MG63 (cell line): ENCODE measurements at regions not wholly inside any gene's neighbourhood (a gene's known extent, or its start where the extent isn't known, plus 50 kb on each side); places are given as distances from the start of the nearest gene placed in this dataset.
"Not testable (repeated sequence)": the region's sequence is repeated elsewhere in the genome, so short reads cannot be mapped to it uniquely, and the experiment has no call there.

Experiments used
- DNase-seq: peaks from one replicate; pipeline ENCODE4 v3.0.0-alpha.2; 2020
- H3K27me3 ChIP-seq: fragments of 250-450 bp; sonication (Bioruptor Pico); 2 replicates; pipeline ENCODE4 v1.5.1; 2020; ENCODE audit warnings: mild to moderate bottlenecking, moderate library complexity
- H3K36me3 ChIP-seq: fragments of 250-450 bp; sonication (Bioruptor Pico); 2 replicates; pipeline ENCODE4 v1.5.1; 2020; ENCODE audit warnings: mild to moderate bottlenecking, moderate library complexity
- H3K4me3 ChIP-seq: fragments of 250-450 bp; sonication (Bioruptor Pico); 2 replicates; pipeline ENCODE4 v1.5.1; 2020; ENCODE audit warnings: mild to moderate bottlenecking, moderate library complexity
- H3K9me3 ChIP-seq: fragments of 250-450 bp; sonication (Bioruptor Pico); 2 replicates; pipeline ENCODE4 v1.5.1; 2020; ENCODE audit warnings: mild to moderate bottlenecking, moderate library complexity

DNA sequence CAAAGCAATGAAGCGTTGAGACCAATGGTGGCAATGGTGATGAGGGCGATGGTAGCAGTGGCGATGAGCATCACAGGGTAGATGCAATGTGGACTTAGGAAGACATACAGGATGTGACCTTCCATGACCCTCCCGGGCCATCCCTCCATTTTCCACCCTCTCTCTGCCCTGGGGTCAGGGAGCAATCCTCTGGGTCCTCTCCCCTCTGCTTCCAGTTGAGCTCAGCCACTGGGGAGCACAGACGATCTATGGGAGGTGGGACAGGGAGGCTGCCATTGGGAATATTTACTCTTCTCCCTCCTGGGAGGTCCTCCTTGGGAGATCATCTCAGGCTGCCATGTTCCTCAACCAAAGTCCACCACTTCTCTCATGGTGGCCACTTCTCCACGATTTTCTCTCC lies 260.7 kb upstream of the FOXF1 start:
- DNase-seq: no peak
- H3K4me3 ChIP-seq: no peak overlapping the region
- H3K36me3 ChIP-seq: no peaks in the 10 kb centered on the region
- H3K27me3 ChIP-seq: no peaks in the 10 kb centered on the region; the same call in 1 of the 2 replicates
- peaks cover 8% of the 10 kb centered on the region for H3K9me3 ChIP-seq

DNA sequence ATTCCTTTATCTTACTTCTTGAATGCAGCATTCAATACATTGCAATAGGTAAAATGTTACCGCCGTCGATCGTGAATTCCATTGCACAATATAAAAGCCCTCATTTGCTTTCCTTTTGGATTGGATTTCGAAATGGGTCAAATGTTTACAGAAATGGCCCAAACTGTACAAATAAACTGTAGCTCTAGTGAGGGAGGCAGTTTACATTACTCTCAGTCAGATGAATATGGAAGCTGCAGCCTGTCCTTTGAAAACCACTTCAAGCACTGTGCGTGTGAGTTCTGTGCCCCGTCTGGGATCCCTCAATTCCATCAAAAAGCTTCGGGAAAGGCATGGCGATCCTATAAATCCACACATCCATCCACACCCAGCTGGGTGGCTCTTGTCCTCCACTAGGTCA lies 258.6 kb upstream of the FOXF1 start:
- H3K36me3 ChIP-seq: no peaks in the 10 kb centered on the region
- no peak overlapping the region for H3K4me3 ChIP-seq
- no peak for DNase-seq
- no peaks in the 10 kb centered on the region; the same call in 1 of the 2 replicates for H3K27me3 ChIP-seq
- H3K9me3 ChIP-seq: peaks cover 23% of the 10 kb centered on the region

- no peak overlapping the region for H3K4me3 ChIP-seq
- peak; percentile 55 for DNase-seq
- peaks cover 23% of the 10 kb centered on the region for H3K9me3 ChIP-seq
- H3K36me3 ChIP-seq: no peaks in the 10 kb centered on the region
- no peaks in the 10 kb centered on the region; the same call in 1 of the 2 replicates for H3K27me3 ChIP-seq
Measured at GRCh38 chr16:86252596-86252995, 257.7 kb upstream of the FOXF1 start.

GRCh38 chr16:86255966-86256365 lies 254.4 kb upstream of the FOXF1 start:
- no peak for DNase-seq
- Histone ChIP-seq H3K4me3 (no peak overlapping the region), H3K9me3 (peaks cover 28% of the 10 kb centered on the region)

DNA sequence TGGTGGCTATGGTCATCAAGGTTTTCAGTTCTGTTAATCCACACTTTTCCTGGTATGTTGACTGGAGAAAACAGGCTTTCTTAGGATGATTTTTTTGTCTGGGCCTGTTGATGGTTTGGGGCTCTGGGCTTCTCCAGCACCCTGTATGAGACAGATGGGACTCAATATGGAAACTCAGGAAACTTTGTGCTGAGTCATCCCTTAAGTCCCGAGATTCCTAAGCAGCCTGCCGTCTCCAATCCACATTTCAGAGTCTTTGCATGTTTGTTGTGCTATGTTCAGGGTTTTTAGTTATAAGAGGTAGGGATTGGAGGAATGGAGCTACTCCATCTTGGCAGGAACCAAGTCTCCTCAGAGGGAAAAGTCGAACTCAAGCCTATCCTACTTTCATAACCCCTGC lies 253.3 kb upstream of the FOXF1 start:
- Histone ChIP-seq H3K9me3 (peaks cover 36% of the 10 kb centered on the region), H3K4me3 (no peak overlapping the region), H3K36me3 (no peaks in the 10 kb centered on the region), H3K27me3 (no peaks in the 10 kb centered on the region)
- no peak for DNase-seq

More at GRCh38 chr16:86255966-86256365, 254.4 kb upstream of the FOXF1 start:
- no peaks in the 10 kb centered on the region for H3K27me3 ChIP-seq
- H3K36me3 ChIP-seq: no peaks in the 10 kb centered on the region

DNA sequence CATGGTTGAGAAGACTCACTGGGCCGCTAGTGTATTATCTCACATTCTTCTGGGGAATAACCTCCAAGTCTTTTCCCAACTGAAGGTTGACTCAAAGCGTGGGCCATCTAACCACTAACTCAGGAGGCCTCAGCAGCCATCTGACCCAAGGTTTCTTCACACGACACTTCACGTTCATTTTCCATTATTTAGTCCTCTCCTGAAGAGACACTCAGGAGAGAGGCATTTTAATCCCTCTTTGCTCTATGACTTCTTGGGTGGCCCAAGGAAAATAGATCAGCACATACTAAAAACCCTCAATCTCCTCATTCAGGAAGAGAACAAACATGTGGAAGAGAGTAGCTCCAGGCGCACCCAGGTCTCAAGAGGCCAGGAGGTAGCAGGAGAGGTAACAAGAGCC lies 252.8 kb upstream of the FOXF1 start:
- H3K36me3 ChIP-seq: no peaks in the 10 kb centered on the region
- peaks cover 38% of the 10 kb centered on the region for H3K9me3 ChIP-seq
- H3K4me3 ChIP-seq: no peak overlapping the region
- no peaks in the 10 kb centered on the region for H3K27me3 ChIP-seq
- no peak for DNase-seq

- H3K27me3 ChIP-seq: no peaks in the 10 kb centered on the region
Measured at GRCh38 chr16:86258713-86259112, 251.6 kb upstream of the FOXF1 start.

DNA sequence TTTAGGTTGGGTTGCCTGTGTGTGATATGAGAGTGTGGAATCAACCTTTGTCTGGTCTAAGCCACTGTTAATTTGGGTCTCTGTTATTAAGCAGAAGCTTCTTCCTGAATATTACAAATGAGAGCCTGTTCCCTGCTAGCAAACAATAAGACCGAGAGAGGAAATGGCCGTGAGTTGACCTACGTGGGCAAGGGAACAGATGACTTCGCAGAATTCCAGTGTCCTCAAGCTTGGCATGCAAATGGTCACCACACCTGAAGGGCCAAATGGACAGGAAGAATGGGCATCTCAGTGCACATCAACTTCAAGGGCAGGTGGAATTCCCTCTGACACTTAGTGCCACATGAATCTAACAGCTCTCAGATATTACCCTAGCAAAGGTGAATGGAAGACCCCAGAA lies 250.8 kb upstream of the FOXF1 start:
- Histone ChIP-seq H3K36me3 (no peaks in the 10 kb centered on the region), H3K27me3 (no peaks in the 10 kb centered on the region), H3K4me3 (no peak overlapping the region), H3K9me3 (peaks cover 37% of the 10 kb centered on the region)
- no peak for DNase-seq

More at GRCh38 chr16:86258713-86259112, 251.6 kb upstream of the FOXF1 start:
- DNase-seq: no peak
- peaks cover 38% of the 10 kb centered on the region for H3K9me3 ChIP-seq
- H3K4me3 ChIP-seq: no peak overlapping the region
- H3K36me3 ChIP-seq: no peaks in the 10 kb centered on the region

DNA sequence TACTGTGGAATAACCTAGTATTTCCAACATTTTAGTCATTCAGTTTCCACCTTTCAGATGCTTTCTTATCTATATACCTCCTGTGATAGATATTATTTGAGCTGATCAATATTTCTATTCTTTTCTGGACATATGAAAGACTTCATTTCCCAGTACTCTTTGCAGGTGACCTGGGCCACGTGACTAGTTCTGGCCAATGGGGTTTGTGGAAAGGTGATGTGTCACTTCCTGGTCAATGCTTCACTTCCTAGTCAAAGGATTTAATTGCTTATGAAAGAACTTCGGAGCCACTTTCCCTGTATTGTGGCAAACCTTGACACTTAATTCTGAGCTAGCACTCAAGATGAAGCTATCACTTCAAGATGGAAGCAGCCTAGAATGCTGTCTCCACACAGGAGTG lies 248.9 kb upstream of the FOXF1 start:
- DNase-seq: peak; percentile 76
- peaks cover 19% of the 10 kb centered on the region for H3K9me3 ChIP-seq
- no peaks in the 10 kb centered on the region for H3K36me3 ChIP-seq
- no peak overlapping the region for H3K4me3 ChIP-seq
- no peaks in the 10 kb centered on the region for H3K27me3 ChIP-seq

GRCh38 chr16:86267657-86268056 lies 242.7 kb upstream of the FOXF1 start:
- DNase-seq, H3K27me3 ChIP-seq, H3K36me3 ChIP-seq, H3K9me3 ChIP-seq, H3K4me3 ChIP-seq: not testable (repeated sequence)

DNA sequence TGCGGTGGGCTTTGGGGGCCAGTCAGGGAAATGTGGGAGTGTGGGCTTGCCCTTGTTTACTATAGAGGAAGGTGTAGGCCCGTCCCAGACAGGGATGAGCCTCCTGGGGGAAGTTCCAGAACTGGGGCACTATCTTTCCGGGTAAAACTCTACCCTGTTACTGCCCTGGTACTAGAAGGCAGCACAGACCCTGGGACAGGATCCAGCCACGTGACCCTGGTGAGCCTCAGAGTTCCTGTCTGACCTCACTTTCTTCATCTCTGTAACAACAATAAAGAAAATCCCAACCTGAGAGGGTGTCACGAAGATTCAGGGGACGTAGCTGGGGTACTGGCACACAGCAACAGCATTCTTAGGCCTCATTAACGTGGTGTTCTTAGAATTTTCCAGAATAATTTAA lies 239.6 kb upstream of the FOXF1 start:
- Histone ChIP-seq H3K27me3 (peaks cover 6% of the 10 kb centered on the region; the same call in 1 of the 2 replicates), H3K36me3 (no peaks in the 10 kb centered on the region), H3K9me3 (peaks cover 10% of the 10 kb centered on the region), H3K4me3 (no peak overlapping the region)
- DNase-seq: peak; percentile 73

DNA sequence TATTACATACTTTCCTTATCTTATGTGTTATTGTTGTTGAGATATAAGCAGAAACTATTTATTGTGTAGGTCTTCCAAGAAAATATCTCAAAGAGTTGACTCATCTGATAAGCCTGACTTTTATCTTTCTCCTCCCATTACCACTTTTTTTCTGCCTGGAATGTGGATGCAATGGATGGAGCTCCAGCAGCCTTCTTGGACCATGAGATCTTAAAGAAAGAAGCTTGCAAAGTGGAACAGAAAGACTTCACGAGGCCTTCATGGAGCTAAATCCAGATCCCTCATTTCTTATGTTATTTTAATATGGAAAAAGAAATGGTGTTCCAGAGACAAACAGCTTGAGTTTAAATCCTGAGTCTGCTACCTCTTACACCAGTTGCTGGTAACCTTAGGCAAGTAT lies 237.6 kb upstream of the FOXF1 start:
- Histone ChIP-seq H3K36me3 (no peaks in the 10 kb centered on the region), H3K9me3 (peaks cover 8% of the 10 kb centered on the region), H3K4me3 (no peak overlapping the region), H3K27me3 (peaks cover 6% of the 10 kb centered on the region; the same call in 1 of the 2 replicates)
- no peak for DNase-seq

DNA sequence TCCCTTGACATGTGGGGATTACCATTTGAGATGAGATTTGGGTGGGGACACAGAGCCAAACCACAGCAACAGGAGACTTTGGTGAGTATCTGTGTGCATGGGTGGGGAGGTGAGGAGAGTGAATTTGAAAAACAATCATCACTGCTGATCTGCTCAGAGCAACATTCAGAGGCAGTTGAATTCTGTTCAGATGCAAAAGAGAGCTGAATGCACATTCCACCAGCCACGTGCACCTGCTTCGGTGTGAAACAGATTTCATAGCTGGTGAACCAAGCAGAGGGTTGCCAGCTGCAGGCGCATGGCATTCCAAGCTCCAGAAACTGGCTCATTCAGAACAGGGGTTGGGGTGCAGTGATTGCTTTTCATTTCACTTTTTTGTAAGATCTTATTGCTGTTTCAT lies 233.1 kb upstream of the FOXF1 start:
- Histone ChIP-seq H3K27me3 (peaks cover 6% of the 10 kb centered on the region; the same call in 1 of the 2 replicates), H3K4me3 (no peak overlapping the region), H3K36me3 (no peaks in the 10 kb centered on the region), H3K9me3 (peaks cover 8% of the 10 kb centered on the region)
- no peak for DNase-seq

DNA sequence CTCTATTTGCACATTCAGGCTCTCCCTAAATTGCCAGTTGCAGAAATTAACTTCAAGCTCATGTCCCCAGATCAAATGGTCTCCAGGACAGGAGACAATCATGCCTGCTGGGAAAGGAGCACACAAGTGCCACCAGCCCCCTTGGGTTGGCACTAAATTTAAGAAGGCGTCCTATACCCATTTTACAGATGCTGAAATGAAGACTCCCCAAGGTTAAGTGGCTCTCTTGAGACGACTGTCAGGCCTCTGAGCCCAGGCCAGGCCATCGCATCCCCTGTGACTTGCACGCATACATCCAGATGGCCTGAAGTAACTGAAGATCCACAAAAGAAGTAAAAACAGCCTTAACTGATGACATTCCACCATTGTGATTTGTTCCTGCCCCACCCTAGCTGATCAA lies 232.5 kb upstream of the FOXF1 start:
- H3K4me3 ChIP-seq, H3K36me3 ChIP-seq, H3K9me3 ChIP-seq, H3K27me3 ChIP-seq, DNase-seq: not testable (repeated sequence)

- no peak overlapping the region for H3K4me3 ChIP-seq
- H3K9me3 ChIP-seq: peaks cover 4% of the 10 kb centered on the region; the same call in 1 of the 2 replicates
- H3K27me3 ChIP-seq: no peaks in the 10 kb centered on the region; the same call in 1 of the 2 replicates
- DNase-seq: no peak
- no peaks in the 10 kb centered on the region for H3K36me3 ChIP-seq
Measured at GRCh38 chr16:86281421-86281820, 228.9 kb upstream of the FOXF1 start.

DNA sequence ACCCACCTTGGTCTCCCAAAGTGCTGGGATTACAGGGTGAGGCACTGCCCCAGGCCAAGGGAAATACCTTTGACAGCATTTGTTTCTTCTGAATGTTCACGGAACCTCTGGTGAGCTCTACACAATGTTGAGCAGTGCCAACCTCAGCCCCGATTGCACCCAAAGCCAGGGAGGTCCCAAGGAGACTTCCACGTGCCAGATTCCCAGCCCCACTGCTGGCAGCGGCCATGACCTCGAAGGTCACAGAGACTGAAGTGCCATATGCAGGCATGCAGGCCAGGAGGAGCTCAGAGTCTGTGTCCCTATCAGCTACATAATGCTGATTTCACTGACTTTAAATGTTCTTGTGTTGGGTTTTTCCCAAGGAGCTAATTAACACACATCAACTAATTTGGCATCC lies 226.4 kb upstream of the FOXF1 start:
- peaks cover 4% of the 10 kb centered on the region; the same call in 1 of the 2 replicates for H3K9me3 ChIP-seq
- H3K27me3 ChIP-seq: peaks cover 19% of the 10 kb centered on the region
- DNase-seq: no peak
- H3K36me3 ChIP-seq: no peaks in the 10 kb centered on the region
- H3K4me3 ChIP-seq: no peak overlapping the region

- DNase-seq: no peak
- H3K27me3 ChIP-seq: peaks cover 30% of the 10 kb centered on the region
- H3K9me3 ChIP-seq: peaks cover 4% of the 10 kb centered on the region; the same call in 1 of the 2 replicates
- no peaks in the 10 kb centered on the region for H3K36me3 ChIP-seq
- no peak overlapping the region for H3K4me3 ChIP-seq
Measured at GRCh38 chr16:86285421-86285820, 224.9 kb upstream of the FOXF1 start.

DNA sequence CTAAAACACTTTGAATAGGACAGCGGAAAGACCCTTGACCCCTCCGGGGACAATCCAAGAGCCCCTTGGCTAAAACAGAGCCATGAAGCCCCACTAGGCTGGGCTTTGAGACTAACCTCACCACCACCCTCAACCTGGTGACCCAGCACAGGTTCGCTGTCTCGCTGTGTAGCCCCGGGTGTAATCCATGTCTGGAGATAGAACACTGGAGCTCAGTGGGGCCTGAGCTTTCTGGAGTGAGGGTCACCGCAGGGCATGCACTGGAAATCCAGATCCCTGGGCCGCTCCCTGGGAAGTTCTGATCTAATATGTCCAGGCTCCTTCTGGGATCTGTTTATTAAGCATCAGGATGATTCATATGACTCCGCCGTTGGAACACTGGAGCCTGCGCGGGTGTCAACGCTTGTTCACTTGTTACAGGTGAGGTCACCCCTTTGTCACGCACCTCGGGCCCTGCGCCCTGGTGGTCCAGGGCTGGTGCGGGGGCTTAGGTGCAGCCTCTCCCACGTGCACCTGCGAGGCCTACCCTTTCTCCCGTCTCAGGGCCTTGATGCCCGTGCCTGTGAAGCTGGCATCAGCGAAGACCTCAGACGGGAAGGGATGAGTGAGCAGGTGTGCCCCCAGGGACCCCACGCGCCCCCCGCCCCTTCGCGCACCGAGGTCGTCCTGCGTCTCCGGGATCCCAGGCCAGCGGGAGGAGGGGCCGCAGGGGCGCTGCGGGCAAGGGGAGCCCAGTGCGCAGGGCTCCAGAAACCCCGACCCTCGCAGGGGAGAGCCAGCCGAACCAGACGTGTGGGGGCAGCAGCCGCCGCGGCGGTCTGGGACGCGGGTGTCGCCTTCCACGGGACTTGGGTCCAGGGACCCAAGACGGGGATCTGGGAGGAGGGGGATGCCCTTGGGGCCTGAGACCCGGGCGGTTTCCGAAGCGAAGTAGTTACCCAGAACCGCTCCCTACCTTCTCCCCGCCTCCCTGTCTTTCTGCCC lies 224.1 kb upstream of the FOXF1 start:
- no peak for DNase-seq
- no peaks in the 10 kb centered on the region for H3K36me3 ChIP-seq
- H3K4me3 ChIP-seq: no peak overlapping the region
- H3K9me3 ChIP-seq: peaks cover 4% of the 10 kb centered on the region; the same call in 1 of the 2 replicates
- H3K27me3 ChIP-seq: peaks cover 35% of the 10 kb centered on the region
